ENCODE measurements at regions not wholly inside any gene's neighbourhood (a gene's known extent, or its start where the extent isn't known, plus 50 kb on each side); places are given as distances from the start of the nearest gene placed in this dataset.
"Not testable (repeated sequence)": the region's sequence is repeated elsewhere in the genome, so short reads cannot be mapped to it uniquely, and the experiment has no call there.

DNA sequence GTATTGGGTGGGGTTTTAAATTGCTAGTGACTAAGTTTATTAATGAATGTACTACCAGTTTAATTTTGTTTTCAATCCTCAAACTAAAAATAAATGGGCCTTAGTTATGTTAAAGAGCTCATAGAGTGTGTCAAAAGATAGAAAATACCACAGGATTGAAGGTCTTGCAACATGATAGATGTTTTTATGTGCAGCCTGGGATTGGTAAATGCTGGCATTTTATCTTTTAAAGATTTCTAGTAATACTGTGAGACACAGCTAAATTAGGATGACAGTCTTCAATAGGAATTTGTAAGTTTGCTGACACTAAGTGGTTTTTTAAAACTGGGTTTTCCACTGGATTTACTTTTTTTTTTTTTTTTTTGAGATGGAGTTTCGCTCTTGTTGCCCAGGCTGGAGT lies 122.3 kb downstream of the HAUS1 start:
- no peak for DNase-seq (ENCODE audit: low read depth in 4 of 4, low spot score in 1 of 4)

DNA sequence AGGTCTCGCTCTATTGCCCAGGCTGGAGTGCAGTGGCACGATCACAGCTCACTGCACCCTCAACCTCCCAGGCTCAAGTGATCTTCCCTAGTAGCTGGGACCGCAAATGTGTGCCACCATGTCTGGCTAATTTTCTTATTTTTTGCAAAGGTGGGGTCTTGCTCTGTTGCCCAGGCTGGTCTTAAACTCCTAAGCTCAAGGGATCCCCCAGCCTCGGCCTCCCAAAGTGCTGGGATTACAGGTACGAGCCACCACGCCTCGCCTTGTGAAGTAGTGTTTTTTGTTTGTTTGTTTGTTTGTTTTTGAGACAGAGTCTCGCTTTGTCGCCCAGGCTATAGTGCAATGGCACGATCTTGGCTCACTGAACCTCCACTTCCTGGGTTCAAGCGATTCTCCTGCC lies 125.5 kb downstream of the HAUS1 start:
- not testable (repeated sequence) for DNase-seq (ENCODE audit: low read depth in 4 of 4, low spot score in 1 of 4)

DNA sequence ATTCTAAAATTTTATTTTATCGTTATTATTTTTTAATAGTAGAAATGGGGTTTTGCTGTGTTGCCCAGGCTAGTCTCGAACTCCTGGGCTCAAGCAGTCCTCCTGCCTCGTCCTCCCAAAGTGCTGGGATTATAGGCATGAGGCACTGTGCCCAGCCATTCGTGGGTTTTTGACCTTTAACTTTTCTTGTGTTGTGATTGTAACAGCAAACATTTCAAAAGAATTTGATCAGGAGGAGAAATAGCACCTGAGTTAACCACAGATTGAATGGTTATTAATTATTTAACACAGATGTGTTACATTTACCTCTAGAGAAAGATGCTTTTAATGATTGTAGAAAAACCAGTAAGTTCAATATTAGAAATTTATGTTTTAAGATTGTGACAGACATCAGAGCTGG lies 132.0 kb downstream of the HAUS1 start:
- no peak for DNase-seq (ENCODE audit: low read depth in 4 of 4, low spot score in 1 of 4)

DNA sequence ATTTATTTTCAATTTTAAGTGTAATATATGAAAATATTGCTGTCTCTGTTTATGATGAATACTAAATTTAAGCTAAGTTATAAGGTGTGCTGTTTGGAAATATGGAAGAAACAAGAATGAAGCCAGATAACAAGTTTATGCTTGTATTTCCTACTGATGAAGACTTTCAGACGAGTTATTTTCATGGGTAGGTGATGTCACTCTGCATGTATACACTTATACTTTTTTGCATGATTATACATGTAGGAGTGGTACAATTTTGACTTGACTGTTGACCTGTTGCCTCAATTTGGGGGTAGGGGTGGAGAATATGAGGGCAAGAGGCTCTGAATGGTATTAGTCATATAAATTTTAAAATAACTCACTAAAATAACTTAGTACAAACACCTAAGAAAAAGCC lies 133.7 kb downstream of the HAUS1 start:
- DNase-seq (ENCODE audit: low read depth in 4 of 4, low spot score in 1 of 4): no peak

DNA sequence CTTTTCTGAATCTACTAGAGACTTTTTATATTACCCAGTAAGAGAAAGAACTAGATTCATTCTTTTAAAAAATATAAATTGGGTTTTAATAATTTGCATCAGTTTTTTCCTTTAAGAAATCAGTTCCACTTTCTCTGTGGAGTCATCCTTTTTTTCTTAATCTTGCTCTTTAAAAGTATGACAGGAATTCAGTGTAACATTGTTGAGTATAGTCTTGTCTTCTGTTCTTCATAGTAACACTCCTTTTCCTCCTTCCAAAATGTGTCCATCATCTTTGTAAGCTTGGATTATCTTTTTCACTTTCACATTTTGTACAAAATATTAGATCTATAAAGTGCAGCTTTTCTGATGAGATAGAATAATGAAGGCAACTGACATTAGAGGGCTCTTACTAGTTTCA lies 135.4 kb downstream of the HAUS1 start:
- no peak for DNase-seq (ENCODE audit: low read depth in 4 of 4, low spot score in 1 of 4)

DNA sequence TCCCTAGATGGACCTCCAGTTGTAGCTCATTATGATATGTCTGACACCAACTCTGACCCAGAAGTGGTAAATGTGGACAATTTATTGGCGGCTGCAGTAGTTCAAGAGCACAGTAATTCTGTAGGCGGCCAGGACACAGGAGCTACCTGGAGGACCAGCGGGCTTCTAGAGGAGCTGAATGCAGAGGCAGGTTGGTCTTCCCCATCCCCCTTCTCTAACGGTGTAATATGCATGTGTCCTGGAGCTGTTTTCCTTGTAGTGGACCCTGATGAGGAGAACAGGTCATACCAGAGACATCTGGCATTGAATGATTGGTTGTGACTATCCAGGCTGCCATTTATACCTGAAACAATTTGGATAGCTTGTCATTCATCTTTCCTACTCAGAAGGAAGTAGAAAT lies 135.8 kb downstream of the HAUS1 start:
- DNase-seq (ENCODE audit: low read depth in 4 of 4, low spot score in 1 of 4): no peak

DNA sequence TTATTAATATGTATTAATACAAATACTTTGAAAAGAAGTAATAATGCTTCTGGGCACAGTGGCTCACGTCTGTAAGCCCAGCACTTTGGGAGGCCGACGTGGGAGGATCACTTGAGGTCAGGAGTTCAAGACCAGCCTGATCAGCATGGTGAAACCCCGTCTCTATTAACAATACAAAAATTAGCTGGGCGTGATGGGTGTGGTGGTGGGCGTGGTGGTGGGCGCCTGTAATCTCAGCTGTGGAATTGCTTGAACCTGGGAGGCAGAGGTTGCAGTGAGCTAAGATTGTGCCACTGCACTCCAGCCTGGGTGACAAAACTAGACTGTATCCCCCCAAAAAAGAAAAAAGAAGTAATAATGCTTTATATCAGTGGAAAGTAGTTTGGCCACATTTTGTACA lies 137.2 kb downstream of the HAUS1 start:
- DNase-seq (ENCODE audit: low read depth in 4 of 4, low spot score in 1 of 4): not testable (repeated sequence)

DNA sequence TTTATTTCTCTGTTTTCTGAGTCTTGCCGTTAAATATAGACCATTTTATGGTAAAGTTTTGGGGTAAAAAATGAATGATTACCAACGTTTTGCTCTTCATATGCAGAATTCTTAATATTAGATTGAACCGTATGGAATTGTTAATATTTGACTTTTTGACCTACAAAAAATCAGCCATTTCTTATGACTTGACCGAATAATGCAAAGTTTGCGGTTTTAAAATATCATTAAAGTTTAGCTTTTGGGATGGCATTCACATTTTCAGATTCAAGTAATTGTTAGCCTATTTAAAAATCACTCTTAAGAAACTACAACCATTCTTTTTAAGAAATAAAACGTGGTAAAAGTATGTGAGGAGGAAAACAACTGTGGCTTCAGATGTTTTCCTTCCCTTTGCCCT lies 138.0 kb downstream of the HAUS1 start:
- no peak for DNase-seq (ENCODE audit: low read depth in 4 of 4, low spot score in 1 of 4)

DNA sequence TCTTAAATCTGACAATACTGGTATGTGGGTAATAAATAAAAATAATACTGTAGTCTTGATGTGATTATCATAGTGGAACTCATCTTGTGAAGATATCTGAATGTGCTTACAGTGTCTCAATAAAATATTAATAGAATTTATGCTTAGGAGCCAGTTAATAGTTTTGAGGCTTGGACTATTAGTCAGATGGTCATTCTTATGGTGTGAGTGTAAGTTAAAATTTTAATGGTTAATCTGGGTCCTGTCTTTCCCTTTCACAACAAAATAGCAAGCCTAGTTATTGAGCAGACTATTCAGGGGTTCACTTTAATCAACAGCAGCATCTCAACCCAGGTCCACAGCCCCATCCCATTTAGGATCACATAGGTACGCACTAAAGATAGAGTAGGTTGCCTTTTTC lies 138.9 kb downstream of the HAUS1 start:
- no peak for DNase-seq (ENCODE audit: low read depth in 4 of 4, low spot score in 1 of 4)

DNA sequence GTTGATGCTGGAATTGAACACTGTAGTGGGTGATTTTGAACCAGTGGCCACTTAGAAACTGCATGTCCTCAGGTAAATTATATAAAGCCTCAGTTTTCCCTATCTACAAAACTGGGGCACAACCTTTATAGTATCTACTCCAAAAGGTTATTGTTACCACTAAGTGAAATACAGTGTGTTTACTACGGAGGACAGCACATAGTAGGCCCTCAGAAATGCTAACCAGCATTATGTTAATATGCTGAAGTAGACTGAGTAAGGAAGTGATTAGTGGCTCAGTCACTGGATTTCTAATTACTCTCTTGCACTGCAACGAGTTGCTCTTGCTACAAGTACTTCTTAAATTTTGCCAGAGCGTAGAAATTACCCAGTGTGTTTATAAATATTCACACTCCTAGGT lies 139.5 kb downstream of the HAUS1 start:
- DNase-seq (ENCODE audit: low read depth in 4 of 4, low spot score in 1 of 4): no peak

DNA sequence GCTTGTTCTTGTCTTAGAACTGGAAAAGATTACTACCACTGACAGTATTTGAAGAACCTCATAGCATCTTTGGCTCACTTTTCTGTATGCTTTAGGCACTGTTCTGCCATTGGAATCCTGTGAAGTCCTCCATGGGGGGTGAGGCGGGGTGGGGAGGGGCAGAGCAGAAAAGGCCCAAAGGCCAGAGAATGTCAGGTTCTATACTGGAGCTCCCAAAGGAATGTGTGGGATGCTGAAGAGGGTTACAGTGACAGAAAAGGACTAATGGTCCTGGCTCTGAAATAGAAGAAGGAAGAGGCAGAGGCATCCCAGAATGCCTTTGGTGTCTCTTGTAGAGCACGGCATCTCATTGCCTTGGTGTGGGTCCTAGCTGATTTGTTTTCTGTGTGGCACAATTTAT lies 141.9 kb downstream of the HAUS1 start:
- DNase-seq (ENCODE audit: low read depth in 4 of 4, low spot score in 1 of 4): no peak

DNA sequence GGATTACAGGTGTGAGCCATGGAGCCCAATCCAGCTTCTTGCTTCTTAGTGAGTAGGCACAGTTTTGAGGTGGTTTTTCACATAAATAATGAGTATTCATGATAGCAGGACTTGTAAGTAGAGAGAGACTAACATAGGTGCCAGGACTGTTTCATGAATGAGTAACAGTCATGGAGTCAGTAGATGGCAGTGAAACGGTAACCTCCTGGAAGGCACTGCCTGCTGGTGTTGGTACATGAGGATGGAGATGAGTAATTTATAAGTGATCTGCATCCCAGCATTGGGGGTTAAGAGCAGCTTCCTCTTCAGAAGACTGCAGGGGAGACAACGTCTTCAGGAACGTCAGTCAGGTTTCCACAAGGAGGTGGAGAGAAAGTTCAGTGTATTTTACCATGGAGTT lies 143.8 kb downstream of the HAUS1 start:
- DNase-seq (ENCODE audit: low read depth in 4 of 4, low spot score in 1 of 4): no peak

DNA sequence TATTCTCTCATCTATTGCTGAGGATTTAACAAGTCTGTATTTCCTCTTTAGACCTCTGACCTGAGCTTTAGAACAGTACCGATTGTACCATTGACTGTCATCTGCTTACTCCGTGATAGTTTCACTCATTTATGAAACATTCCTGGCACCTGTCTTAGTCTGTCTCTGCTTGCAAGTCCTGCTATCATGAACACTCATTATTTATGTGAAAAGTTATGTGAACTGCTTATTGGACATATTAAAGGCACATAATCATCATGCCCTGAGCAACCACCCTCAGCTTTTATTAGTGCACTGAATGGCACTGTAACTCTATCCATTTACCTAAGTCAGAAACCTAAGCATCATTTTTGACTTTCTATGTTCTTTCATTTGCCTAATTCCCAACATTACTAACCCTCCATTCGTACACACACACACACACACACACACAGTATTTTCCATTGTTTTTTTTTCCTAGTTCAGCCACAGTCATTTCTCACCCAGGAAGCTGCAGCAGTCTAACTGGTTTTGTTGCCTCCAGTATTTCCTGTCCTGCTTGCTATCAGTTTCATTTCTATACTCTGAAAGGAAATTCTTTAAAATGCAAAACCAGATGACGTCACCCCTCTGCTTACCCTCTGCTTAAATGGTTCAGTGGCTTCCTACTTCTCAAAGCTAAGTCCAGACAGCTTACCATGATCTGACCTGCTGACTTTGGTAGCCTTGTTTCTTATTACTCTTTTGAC lies 146.1 kb downstream of the HAUS1 start:
- peak in 3 of 4 experiments; percentile 4 to 17 (median 13) for DNase-seq (ENCODE audit: low read depth in 4 of 4, low spot score in 1 of 4)

DNA sequence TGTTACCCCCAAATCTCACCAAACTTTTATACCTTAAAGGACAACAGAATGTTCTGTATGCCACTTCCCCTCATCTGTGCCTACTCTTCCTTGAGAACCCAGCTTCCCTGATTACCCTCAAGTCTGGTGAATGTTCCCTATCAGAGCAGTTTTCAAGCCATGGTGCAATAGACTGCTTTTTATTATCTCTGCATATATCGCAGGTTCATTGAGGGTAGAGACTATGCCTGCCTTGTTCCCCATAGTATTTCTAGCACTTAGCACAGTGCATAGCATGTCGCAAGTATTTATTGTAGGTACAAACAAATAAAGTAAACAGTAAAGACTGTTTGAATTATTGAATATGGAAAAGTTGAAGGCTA lies 146.6 kb downstream of the HAUS1 start:
- no peak for DNase-seq (ENCODE audit: low read depth in 4 of 4, low spot score in 1 of 4)

DNA sequence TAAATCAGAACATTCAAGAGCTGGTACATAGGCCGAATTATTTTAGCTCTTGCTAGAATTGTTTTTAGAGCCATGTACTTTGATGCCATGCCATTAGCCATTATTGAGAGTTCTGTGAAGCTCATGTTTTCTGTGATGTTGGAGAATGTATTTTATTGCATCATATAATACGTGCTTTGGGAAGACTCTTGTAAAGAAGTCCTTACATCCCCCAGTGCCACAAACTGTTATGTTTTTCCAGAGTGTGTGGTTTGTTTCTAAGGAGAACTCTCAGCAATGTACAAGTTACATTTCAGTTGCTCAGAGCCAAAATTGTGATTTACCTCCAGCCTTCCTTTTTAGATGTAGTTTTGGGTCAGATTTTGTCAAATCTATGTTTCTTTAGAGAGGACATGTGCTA lies 148.6 kb downstream of the HAUS1 start:
- no peak for DNase-seq (ENCODE audit: low read depth in 4 of 4, low spot score in 1 of 4)

DNA sequence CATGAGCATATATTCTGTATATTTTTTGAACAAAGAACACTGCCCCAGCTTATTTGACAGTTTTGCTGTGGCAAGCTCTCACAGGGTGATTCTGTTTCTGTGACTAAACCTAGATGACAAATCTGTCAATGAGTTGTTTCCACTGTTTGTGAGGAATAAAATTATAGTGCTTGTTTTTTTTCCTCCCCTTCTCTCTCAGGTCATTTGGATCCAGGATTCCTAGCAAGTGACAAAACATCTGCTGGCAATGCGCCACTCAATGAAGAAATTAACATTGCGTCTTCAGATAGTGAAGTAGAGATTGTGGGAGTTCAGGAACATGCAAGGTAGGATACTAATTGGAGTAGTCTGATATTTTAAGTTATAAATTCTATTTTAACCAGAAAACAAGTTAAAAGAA lies 149.3 kb downstream of the HAUS1 start:
- no peak for DNase-seq (ENCODE audit: low read depth in 4 of 4, low spot score in 1 of 4)

DNA sequence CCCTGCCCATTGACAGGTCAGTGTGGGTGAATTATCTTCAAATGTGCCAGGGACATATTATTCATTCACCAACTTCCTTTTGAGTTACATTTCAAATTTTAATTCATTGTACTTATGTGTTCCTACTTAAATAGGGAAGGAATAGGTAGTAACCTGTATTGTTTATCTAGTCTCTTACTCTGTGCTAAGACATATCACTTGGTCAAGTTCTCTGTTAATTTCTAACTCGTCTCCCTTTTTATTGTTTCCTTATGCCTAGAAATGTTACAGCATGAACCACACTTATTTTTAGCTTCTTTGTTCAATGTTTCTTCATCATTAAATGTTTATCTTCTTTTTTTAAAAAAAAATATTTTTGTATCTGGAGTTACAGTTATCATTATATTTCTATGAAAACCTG lies 151.9 kb downstream of the HAUS1 start:
- DNase-seq (ENCODE audit: low read depth in 4 of 4, low spot score in 1 of 4): no peak

DNA sequence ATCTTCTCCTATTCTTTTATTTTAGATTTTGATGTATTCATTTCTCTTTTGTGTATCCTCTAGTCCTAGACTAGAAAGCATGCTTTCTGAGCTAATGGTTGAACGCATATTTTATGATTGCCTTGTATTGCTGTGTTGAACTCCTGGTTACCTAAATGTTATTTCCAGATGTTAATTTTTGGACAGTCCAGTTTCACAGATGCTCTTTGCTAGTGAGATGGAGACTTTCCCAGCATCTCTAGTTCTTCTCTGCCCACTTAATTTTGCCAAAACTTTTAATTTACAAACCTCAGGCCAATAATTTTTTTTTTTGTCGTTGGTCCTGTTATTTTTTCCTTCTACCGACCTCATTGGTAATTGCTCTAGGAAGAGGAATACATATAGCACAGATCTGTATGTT lies 153.2 kb downstream of the HAUS1 start:
- DNase-seq (ENCODE audit: low read depth in 4 of 4, low spot score in 1 of 4): no peak

DNA sequence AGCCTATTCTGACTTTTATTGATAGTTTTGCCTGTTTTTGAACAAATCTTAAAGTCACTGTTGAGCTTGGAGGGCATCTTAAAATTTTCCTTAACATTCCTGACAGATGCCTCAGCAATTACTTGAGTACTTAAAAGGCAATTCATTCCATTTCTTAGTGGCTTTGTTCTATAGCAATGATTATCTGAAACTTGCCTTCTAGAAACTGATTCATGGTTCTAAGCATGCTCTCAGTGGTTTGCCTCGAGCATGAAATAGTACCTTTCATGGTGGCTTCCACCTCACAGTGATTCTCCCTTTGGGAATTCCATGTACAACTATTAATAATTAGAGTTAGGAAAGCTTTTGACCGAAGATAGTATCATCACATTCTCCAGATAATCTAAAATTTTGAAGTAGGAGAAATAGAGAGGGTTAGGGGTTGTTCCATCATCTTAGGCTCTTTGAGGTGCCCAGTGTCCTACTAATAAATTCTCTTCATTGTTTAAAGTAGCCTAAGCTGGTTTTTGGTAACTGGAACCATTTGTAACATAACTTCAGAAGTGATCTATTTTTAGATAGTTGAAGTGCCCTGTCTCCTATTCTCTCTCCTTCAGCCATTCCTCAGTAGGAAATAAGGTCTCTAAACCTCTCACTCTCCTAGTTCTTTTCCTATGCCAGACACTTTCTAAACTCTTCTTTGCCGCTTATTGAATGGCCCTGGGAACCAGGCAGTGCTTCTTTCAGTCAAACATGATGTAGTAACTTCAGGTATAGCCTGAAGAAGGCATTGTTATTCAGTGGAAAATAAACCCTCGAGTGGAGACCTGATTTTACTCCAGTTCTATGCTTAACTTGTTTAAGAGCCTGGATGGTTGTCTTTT lies 156.1 kb downstream of the HAUS1 start:
- no peak for DNase-seq (ENCODE audit: low read depth in 4 of 4, low spot score in 1 of 4)

DNA sequence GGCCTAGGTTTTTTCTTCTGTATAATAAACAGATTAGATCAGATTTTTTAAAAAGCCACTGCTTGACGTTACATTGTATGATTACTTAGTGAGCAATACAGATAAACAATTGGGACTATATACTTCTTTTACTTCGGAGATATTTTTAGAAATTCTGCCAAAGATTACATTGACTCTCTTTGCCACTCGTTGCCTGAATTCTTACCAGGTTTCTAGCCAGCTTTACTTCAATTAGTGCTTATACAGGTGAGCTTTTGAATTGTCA lies 156.6 kb downstream of the HAUS1 start:
- DNase-seq (ENCODE audit: low read depth in 4 of 4, low spot score in 1 of 4): no peak

DNA sequence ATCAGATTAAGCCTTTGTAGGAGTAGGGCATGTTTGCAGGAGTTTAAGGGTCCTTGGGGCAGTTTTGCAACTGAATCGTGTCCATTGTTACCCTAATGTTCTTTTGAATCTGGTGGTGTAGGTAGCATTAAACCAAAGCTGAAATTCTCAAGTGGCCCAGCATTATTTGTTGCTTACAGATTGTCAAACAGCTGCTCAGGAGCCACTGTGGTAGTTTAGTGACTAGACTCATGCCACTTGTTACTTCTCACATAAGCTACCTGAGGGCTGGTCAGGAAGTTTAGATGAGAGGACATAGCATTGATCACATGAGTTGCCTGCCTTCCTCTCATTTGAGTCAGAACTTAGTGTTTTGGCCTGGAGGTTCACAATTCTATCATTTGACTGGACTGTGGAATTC lies 157.6 kb downstream of the HAUS1 start:
- DNase-seq (ENCODE audit: low read depth in 4 of 4, low spot score in 1 of 4): no peak

DNA sequence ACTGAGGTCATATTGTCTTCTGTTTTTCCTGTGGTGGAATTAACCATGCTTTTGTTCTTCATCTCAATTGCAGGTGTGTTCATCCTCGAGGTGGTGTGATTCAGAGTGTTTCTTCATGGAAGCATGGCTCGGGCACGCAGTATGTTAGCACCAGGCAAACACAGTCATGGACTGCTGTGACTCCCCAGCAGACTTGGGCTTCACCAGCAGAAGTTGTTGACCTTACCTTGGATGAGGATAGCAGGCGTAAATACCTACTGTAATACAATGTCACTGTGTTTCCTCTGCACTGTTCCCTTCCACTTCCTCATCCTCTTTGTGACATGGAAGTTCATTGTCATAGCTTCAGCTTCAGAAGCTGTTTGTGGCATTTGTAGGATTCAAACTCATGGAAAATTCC lies 158.7 kb downstream of the HAUS1 start:
- no peak for DNase-seq (ENCODE audit: low read depth in 4 of 4, low spot score in 1 of 4)

DNA sequence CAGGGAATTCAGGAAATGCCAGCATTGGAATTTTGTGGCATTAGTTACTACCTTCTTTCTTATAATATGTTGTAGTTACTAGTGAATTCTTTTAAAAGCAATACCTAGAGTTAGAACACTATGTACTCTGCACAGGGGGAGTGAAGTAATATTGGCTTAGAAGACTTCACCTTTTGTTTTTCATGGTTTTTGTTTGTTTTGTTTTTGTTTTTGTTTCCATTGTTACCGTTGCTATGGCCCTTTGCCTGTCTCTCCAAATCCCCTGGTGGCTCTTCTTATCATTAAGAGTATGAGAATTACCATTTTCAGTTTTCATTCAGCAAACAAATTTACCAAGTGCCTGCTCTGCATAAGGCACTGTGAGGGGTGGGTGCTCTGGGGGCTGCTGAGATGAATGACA lies 160.1 kb downstream of the HAUS1 start:
- DNase-seq (ENCODE audit: low read depth in 4 of 4, low spot score in 1 of 4): no peak
